HuH-7.5 (cell line): ENCODE measurements at regions not wholly inside any gene's neighbourhood (a gene's known extent, or its start where the extent isn't known, plus 50 kb on each side); places are given as distances from the start of the nearest gene placed in this dataset.

ENCODE experiments used
- DNase-seq: peaks from one replicate; pipeline ENCODE4 v3.0.0; 2011; ENCODE audit warnings: low spot score

- no peak for DNase-seq
These were observed 662.9 kb downstream of the INHBA start for GRCh38 chr7:41039981-41040380.

GRCh38 chr7:41039386-41039953, 663.4 kb downstream of the INHBA start:
- no peak for DNase-seq

- no peak for DNase-seq
These were observed 664.7 kb downstream of the INHBA start for GRCh38 chr7:41038211-41038610.

- no peak for DNase-seq
These were observed 665.2 kb downstream of the INHBA start for GRCh38 chr7:41037691-41038090.

- no peak for DNase-seq
These were observed 667.1 kb downstream of the INHBA start for GRCh38 chr7:41035794-41036193.

- DNase-seq: no peak
These were observed 669.4 kb downstream of the INHBA start for GRCh38 chr7:41033500-41033899.

GRCh38 chr7:41030673-41031072, 672.2 kb downstream of the INHBA start:
- no peak for DNase-seq

- no peak for DNase-seq
These were observed 673.8 kb downstream of the INHBA start for GRCh38 chr7:41029072-41029499.

GRCh38 chr7:41028580-41028979, 674.3 kb downstream of the INHBA start:
- no peak for DNase-seq

- DNase-seq: no peak
These were observed 675.3 kb downstream of the INHBA start for GRCh38 chr7:41027428-41028115.

GRCh38 chr7:41024126-41024525, 678.8 kb downstream of the INHBA start:
- no peak for DNase-seq

- no peak for DNase-seq
These were observed 682.8 kb downstream of the INHBA start for GRCh38 chr7:41020056-41020455.

- DNase-seq: no peak
These were observed 689.8 kb downstream of the INHBA start for GRCh38 chr7:41013117-41013516.

- no peak for DNase-seq
These were observed 690.8 kb downstream of the INHBA start for GRCh38 chr7:41012041-41012440.

GRCh38 chr7:41010967-41011366, 691.9 kb downstream of the INHBA start:
- no peak for DNase-seq

GRCh38 chr7:41010418-41010817, 692.5 kb downstream of the INHBA start:
- DNase-seq: no peak

GRCh38 chr7:41007811-41008210, 695.1 kb downstream of the INHBA start:
- DNase-seq: no peak

- no peak for DNase-seq
These were observed 695.5 kb downstream of the INHBA start for GRCh38 chr7:41007351-41007751.

GRCh38 chr7:41006306-41006995, 696.4 kb downstream of the INHBA start:
- DNase-seq: no peak

GRCh38 chr7:41005374-41005901, 697.5 kb downstream of the INHBA start:
- no peak for DNase-seq

GRCh38 chr7:41003977-41004376, 698.9 kb downstream of the INHBA start:
- DNase-seq: no peak

- no peak for DNase-seq
These were observed 699.3 kb downstream of the INHBA start for GRCh38 chr7:41003611-41003940.
